ENCODE measurements at regions not wholly inside any gene's neighbourhood (a gene's known extent, or its start where the extent isn't known, plus 50 kb on each side); places are given as distances from the start of the nearest gene placed in this dataset.
"Not testable (repeated sequence)": the region's sequence is repeated elsewhere in the genome, so short reads cannot be mapped to it uniquely, and the experiment has no call there.

GRCh38 chr2:389985-390384 is 102.1 kb upstream of the ALKAL2 start:
- TF ChIP-seq CTCF (IDR thresholded peaks at IDR 0.05; ENCODE audit: low read depth, low read length); EZH2phosphoT487 (IDR thresholded peaks at IDR 0.05; ENCODE audit: low read depth): not testable (repeated sequence)

Measured in OCI-LY3 (cell line).